GM19025 (cell line): ENCODE measurements at regions not wholly inside any gene's neighbourhood (a gene's known extent, or its start where the extent isn't known, plus 50 kb on each side); places are given as distances from the start of the nearest gene placed in this dataset.
A peak's percentile ranks its signal among the peaks of the same experiment; 100 is the strongest.

Experiments used
- ATAC-seq: cut with Tn5 transposase; IDR thresholded peaks from one replicate; pipeline ENCODE4 v1.9.1; 2021; ENCODE audit warnings: mild to moderate bottlenecking, low read depth, moderate library complexity; ENCODE audit not compliant: unreplicated experiment

DNA sequence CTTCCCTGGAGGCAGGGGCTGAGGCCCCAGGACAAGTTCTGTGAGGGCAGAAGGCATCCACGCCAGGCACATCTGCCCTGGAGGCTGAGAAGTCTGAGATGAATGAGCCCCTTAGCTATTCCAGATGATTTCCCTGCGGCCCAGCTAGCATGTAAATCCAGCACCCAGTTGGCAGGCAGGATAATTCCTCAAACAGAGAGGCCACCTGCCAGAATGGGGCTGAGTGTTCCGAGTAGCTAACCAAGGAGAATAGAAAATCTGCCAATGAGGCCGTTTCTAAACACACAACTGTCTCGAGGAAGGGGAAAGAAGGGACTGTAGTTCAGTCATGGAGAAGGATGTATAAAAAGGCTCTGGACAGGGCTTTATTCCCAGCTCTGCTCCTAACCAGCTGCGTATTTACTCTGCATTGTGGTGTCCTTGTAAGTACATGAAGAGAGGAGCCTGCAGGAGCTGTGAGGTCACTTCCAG, 211.4 kb upstream of the CDYL start:
- no peak for ATAC-seq

DNA sequence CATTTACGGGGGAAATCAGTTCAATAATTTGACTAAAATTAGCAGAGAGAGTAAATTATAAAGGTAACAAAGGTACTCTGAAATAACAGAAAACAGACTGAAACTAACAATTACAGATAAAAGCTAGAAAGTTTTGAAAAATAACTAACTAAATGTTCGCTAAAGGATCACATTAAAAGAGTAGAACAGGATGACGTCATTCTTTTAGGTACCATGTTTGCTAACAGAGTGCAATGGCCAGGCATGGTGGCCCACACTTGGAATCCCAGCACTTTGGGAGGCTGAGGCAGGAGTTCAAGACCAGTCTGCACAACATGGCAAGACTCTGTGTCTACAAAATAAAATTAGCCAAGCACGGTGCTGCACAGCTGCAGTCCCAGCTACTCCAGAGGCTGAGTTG, 212.3 kb upstream of the CDYL start:
- ATAC-seq = no peak

DNA sequence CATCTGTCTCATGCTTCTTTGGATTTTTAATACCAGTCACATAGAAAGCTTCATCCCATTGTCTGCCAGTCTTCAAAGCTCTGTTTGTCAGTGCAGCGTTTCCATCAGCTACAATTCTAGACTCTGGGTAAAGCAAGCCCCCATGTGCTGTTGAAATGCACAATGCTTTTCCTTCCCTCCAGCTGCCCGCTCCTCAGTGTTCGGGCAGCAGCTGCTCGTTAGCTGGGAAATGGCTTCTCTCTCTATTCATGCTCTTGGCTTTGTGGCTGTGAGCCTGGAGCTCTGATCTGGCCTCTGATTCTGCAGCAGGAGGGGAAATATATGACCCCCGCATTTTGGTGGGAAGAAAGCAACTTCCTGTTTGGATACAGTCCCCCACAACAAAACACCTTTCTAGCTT, 213.0 kb upstream of the CDYL start:
- ATAC-seq = no peak

DNA sequence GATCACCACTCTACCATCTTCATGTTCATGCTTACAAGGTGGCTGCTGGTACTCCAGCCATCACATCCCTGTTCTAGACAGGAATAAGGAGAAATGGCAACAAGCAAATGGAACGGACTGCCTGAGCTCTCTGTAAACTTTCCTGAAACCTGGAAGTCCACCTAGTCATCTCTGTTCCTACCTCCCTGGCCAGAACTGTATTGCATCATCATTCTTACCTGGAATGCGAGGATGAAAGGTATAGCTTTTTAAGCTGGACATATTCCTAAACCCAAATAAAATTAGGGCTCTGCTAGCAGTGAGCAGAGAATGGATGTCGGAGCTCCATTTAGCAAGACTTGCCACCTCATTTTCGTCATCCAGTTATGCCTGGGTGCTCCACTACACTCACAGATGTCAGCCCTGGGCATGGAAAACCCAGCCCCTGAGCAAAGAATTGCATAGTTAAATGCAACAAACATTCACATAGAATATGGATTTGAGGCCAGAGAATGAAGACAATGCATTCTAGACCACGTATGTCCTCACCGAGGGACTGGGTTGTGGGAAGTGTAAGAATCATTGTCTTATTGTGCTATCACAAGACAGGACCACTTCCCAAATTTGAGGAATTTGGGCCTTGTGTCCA, 214.3 kb upstream of the CDYL start:
- no peak for ATAC-seq

DNA sequence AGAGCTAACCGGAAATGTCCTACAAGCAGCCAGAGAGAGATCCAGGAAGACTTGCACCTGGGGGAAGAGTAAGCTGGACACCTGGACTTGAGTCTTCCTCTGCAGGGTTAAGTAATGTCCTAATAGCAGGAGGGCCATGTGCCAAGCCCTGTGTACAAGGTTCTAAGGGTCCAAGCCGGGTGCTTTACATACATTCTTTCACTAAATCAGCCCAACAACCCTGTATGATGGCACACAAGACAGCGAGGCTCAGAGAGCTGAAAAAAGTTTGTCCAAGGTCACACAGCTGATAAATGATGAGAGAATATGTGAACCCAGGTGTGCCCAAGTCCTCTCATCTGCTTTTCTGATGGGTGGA, 215.1 kb upstream of the CDYL start:
- ATAC-seq = no peak

DNA sequence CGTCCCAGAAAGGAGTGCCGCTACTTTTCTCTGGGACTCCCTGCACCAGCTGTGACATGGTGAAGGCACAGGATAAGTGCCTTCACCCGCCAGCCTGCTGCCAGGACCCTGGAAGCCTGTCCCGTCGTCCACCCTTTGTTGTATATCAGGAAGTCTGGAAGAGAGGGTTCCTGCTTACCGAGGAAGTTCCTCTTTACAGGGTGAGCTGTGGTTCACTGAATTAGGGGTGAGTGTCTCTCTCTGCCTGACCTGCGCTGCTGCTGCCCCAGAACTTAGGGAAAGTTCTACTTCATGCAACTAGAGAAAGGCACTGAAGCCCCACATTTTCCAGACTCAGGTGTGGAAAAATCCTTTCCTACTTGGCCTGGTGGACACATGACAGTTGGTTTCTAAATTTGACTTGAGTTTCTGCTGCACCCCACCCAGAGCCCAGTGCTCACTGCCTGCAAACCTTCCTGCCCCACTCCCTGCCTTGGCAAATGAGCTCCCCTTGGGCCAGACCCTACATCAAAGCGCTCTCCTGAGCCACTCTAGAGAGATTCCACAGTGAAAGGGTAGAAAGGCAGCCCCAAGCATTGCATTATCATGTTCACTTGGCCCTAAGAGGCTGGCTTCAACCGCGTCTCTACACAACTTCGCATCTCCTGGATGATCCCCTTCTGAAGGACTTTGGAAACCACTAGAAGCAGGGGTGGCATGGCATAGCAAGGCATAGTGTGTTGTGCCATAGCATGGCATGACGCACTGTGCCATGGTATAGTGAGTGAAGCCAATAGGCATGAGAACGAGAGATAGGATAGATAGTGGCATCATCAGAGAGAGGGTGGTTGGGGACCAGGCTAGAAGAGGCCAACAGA, 215.8 kb upstream of the CDYL start:
- ATAC-seq = no peak

DNA sequence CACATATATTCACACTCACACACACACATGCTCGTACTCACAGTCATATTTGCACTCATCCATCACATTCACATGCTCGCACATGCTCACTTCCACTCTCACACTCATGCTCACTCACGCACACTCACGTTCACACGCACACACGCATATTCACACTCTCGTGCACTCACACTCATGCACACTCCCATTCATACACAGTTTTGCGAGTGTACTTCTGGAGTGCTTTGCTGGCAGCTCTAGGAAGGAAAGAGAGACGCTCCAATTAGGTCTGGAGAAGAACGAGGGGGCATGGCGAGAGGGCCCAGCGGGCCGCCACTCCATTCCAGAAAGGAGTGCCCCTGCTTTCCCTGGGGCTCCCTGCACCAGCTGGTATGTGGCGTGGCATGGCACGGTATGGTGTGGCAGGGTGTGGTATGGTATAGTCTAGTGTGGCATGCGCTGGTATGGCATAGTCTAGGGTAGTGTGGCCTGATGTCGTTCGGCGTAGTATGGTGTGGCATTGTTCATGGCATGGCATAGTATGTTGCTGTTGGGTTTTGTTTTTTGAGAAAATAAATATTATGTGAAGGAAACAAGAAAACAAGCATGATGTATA, 216.8 kb upstream of the CDYL start:
- no peak for ATAC-seq

DNA sequence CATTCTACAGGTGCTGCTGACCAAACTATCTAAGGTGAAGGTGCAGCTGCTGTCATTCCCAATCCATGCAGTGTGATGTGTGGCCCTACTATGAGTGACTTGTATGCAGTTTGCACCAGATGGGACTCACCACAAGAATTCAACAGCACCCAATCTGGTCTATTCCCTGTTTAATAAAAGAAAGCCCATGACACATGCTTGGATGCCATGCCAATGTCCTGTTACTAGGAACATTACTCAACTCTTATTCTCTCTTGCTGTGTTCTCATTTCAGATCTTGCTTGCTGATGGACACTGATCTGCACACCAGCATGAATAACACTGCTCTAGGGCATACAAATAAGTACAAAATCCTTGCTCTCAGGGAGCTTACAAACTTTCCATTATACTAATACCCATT, 221.6 kb upstream of the CDYL start:
- no peak for ATAC-seq

DNA sequence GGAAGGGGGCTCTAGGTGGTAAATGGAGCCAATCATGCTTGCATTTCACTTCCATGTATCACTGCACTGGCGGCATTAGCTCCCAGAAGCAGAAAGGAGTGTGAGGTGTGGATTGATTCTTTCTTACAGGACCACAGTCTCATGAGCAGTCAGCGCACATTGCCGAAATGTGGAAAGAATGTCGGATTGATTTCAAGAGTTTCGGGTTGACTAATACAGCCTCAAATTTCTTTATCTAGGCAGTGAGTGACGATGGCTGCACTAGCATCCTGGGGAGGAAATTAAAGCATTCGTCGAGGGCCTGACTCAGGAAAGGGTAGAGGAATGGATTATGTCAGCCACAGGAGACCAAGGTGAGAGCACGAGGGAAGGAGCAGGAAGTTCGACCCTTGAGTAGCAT, 222.8 kb upstream of the CDYL start:
- ATAC-seq = no peak

DNA sequence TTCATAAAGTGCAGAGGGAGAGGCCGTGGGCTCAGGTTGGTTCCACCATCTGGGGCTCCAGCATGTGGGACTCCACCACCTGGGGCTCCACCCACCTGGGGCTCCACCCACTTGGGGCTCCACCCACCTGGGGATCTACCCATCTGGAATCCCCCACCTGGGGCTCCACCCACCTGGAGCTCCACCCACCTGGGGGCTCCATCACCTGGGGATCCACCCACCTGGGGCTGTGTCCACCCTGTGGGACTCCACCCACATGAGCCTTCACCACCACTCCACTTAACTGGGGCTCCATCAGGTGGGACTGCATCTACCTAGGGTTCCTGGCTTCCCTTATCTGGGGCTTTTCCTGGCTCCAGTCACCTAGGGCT, 226.0 kb upstream of the CDYL start:
- no peak for ATAC-seq

DNA sequence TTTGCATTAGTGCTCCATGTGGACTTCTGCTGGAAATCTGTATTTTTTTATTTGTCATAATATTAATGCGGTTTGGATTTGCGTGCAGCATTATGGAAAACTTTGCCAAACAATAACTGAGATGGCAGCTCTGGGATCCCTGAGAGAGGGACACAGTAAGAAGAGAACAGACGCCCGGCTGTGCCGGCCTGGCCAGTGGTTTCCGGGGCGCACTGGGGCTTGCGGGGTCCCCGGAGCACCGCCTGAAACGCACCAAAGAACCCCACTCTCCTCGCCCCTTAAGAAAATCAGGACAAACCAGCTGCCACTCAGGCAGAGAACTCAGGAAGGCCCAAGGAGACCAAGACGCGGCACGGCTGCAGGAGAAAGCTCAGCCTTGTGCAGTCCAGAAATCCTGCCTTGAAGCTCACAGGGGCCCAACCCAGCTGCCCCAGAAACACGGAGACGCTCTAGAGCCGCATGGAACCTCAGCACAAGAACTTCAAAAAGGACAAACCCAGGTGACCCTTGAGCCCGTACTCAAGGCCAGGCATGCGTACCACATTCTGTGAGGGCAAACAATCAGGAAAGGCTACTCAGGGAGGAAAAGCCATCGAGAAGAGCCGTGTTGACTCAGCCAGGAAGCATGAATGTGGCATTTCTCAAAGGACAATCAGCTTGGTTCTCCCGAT, 226.5 kb upstream of the CDYL start:
- ATAC-seq = no peak

DNA sequence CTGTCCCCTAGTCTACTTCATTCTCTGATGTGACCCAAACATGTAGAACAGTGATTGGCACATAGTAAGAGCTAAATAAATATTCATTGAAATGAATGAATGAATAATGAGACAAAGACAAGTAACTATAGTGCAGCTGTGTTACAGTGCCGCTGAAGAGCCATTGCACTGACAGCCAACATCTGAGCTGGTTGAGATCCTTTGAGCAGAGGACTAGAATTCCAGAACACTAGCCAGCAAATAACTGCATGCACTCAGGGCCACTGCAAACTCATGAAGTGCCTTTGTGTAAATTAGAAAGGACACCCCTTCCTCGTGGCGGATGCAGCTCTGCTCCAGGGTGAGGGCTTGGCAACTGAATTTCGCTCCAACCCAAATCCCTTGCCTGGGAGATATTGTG, 230.3 kb upstream of the CDYL start:
- ATAC-seq = no peak

DNA sequence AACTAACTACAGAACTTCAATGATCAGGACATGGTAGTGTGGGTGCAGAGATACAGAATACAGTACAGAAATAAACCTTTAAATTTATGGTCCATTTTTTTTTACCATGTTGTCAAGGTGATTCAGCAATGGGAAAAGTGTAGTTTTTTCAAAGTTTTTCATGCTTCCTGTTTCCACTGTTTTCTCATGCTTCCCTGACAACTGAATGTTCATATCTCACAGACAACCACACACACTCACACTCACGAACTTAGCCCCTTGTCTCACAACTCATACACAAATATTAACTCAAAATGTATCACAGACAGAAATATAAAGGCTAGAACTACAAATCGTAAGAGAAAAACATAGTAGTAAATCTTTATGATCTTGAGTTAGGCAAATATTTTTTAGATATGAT, 232.6 kb upstream of the CDYL start:
- ATAC-seq = no peak

DNA sequence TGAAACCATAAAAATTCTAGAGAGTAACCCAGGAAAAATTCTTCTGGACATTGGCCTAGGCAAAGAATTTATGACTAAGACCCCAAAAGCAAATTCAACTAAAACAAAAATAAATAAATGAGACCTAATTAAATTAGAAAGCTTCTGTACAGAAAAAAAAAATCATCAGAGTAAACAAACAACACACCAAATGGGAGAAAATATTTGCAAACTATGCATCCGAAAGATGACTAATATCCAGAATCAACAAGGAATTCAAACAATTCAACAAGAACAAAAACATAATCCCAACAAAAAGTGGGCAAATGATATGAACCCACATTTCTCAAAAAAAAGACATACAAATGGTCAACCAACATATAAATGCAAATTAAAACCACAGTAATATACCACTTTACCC, 242.6 kb upstream of the CDYL start:
- ATAC-seq = no peak

DNA sequence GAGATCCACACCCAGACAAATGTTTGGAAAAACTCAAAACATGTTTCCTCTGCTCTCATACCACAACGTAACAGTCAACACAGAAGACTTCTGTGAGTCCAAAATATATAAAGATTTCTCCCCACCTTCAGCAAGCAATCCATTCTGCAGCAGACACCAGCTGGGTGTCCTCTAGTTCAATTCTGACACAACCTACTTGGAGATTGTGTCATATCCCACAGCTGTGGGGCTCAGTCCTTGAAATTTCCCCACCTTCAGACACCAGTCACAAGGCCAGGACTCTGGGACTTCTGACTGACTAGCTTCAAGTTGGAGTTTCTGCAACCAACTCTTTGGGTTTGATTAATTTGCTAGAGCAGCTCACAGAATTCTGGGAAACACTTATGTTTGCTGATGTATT, 244.8 kb upstream of the CDYL start:
- ATAC-seq = no peak

DNA sequence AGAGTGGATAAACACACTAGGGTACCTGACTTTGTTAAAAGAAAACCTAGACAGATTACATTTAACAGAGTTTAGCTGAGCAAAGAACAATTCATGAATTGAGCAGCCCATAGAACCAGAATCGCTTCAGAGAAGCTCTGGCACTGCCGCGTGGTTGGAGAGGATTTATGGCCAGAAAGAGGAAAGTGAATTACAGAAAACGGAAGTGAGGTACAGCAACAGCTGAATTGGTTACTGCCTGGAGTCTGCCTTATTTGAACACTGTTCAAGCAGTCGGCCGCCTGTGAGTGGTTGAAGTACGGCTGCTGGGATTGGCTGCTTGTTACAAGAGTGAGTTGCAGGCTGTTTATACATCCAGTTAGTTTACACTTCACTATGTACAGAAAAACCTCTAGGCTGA, 253.8 kb upstream of the CDYL start:
- no peak for ATAC-seq

DNA sequence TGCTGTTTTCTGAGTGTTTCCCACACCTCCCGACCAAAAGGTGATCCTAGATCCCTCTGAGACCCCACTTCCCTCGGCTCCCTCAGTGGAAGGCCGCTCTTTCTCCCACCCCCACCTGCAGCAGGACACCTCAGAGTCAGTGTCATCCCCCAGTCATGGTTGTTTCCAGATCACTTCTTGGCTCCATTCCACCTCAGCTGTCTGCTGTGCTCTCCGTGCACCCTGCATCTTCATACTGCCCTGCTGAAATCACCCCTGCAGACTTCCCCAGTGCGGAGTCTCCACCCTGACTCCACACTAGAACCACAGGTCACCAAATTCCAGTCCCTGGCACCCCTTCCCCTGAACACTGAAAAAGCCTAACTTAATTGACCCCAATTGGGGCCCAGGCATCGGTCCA, 255.1 kb upstream of the CDYL start:
- no peak for ATAC-seq

DNA sequence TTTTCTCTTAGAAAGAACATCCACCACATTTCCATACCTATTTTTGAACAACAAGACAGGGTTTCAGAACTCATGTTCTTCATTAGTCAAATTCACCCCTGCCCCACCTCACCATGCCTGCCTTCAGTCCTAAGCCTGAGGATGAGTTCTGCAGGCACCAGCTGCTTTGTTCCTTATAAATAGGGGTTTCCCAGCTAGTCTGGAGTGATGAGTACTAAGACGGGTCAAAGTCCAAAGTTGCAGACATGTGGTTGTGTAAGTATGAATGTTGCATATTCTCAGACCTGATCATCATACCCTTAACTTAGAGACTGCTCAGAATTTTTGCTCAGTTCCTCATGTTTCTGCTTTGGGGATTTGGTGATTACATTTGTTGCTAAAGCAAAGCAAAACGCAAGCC, 257.7 kb upstream of the CDYL start:
- ATAC-seq = peak; percentile 89

DNA sequence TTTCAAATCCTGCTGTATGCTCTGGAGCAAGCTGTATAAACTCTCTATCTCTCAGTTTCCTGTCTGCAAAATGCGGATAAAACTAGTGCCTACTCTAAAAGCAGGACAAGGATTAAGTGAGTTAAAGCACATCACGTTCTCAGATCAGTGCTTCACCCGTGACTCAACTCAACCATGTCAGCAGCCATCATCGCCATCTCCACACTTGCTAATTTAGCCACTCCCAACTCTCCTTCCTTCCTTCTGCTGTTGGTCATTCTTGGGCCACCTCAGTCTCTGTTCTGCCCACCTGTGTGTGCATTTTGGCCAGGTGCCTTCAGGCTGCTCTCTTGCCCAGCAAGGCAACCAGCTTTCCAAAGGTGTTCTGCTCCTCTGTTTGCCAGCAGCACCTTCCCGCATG, 260.0 kb upstream of the CDYL start:
- ATAC-seq = no peak

DNA sequence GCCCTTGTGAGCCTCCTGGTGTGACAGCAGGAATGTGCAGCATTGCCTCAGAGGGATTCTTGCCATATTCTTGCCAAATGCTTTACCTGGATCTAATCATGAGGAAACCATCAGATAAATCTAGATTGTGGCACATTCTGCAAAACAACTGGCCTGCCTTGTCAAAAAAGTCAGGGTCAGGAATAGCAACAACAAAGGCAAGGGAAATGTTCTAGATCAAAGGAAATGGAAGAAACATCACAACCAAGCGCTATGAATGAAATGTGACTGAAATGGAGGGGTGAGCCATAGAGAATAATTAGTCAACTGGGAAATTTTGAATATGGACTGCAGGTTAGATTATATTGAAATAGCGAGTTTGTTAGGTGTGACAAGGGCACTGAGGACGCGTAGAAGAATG, 262.6 kb upstream of the CDYL start:
- no peak for ATAC-seq

DNA sequence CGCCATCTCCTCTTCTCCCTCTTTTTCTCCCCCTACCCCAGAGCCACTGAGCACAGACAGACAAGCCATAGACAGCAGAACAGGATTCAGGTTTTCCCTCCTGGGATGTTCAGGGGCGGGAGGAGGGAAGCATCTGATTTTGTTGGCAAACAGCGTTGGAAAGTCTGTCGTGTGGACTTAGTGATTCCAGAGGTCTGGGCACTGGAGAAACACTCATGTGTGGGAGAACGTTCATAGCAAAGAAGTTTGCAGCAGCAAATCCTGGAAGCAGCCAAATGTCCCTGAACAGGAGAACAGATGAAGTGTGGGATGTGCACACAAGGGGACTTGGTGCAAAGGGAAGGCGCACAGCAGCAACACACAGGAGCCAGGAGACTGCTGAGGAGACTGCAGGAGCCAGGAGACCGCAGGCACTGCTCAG, 264.1 kb upstream of the CDYL start:
- ATAC-seq = no peak
